ENCODE measurements at regions not wholly inside any gene's neighbourhood (a gene's known extent, or its start where the extent isn't known, plus 50 kb on each side); places are given as distances from the start of the nearest gene placed in this dataset.

GRCh38 chr4:108297605-108298004 lies 128.9 kb upstream of the LEF1 start:
- H3K4me3 Mint-ChIP-seq (ENCODE audit: unreplicated experiment) = no peak overlapping the region
- no peak for DNase-seq (ENCODE audit: low spot score)
- H3K27ac Mint-ChIP-seq (ENCODE audit: unreplicated experiment) = no peak overlapping the region
- H3K4me1 Mint-ChIP-seq (ENCODE audit: unreplicated experiment) = peaks cover 9% of the 10 kb centered on the region
- no peak for TF ChIP-seq CTCF (IDR thresholded peaks at IDR 0.05; ENCODE audit: unreplicated experiment)
- H3K27me3 Mint-ChIP-seq (ENCODE audit: unreplicated experiment) = peaks cover 2% of the 10 kb centered on the region
- H3K9me3 Mint-ChIP-seq (ENCODE audit: unreplicated experiment) = no peaks in the 10 kb centered on the region
- H3K36me3 Mint-ChIP-seq (ENCODE audit: low read depth, unreplicated experiment) = no peaks in the 10 kb centered on the region

DNA sequence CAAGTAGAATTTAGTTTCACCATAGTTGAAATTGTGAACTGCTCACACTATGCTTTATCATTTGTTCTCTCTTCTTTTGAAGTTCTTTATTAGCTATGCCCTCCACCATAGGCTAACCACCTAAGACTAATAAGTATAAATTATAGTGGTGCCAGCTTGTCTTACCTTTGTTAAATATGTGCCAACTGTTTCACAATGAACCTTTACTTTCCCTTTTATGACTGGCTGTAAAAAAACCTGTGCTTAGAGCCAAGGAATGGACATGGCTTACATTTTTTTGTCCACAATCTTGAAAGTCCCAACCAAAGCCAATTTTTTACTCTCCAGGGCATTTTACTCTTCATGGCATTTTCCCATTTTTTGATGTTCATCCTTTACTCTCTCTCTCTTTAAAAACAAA lies 123.5 kb upstream of the LEF1 start:
- no peak for DNase-seq (ENCODE audit: low spot score)
- no peaks in the 10 kb centered on the region for H3K27me3 Mint-ChIP-seq (ENCODE audit: unreplicated experiment)
- H3K4me1 Mint-ChIP-seq (ENCODE audit: unreplicated experiment) = peaks cover 2% of the 10 kb centered on the region
- H3K9me3 Mint-ChIP-seq (ENCODE audit: unreplicated experiment) = no peaks in the 10 kb centered on the region
- no peak for TF ChIP-seq CTCF (IDR thresholded peaks at IDR 0.05; ENCODE audit: unreplicated experiment)
- H3K27ac Mint-ChIP-seq (ENCODE audit: unreplicated experiment) = no peak overlapping the region
- H3K36me3 Mint-ChIP-seq (ENCODE audit: low read depth, unreplicated experiment) = no peaks in the 10 kb centered on the region
- no peak overlapping the region for H3K4me3 Mint-ChIP-seq (ENCODE audit: unreplicated experiment)

DNA sequence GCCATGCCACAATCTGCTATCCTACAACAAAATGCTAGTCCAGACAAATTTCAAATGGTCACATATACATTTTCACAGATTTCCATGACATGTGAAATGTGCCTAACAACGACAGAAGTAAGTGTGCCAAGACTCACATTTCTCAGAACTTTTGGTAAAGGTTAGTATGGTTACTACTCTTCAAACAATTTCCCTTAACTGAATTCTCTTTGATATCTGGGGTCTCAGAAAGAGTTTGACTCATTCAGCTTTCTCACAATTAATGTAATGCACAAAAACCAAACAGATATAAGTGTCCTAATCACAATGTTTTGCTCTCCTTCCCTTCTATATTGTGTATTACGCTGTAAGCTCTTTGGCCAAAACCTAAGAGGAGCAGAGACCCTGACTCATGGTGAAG lies 122.4 kb upstream of the LEF1 start:
- Mint-ChIP-seq H3K27ac (ENCODE audit: unreplicated experiment) (no peak overlapping the region), H3K36me3 (ENCODE audit: low read depth, unreplicated experiment) (no peaks in the 10 kb centered on the region), H3K4me1 (ENCODE audit: unreplicated experiment) (peaks cover 2% of the 10 kb centered on the region), H3K4me3 (ENCODE audit: unreplicated experiment) (no peak overlapping the region), H3K27me3 (ENCODE audit: unreplicated experiment) (no peaks in the 10 kb centered on the region), H3K9me3 (ENCODE audit: unreplicated experiment) (no peaks in the 10 kb centered on the region)
- TF ChIP-seq CTCF (IDR thresholded peaks at IDR 0.05; ENCODE audit: unreplicated experiment) = no peak
- no peak for DNase-seq (ENCODE audit: low spot score)

DNA sequence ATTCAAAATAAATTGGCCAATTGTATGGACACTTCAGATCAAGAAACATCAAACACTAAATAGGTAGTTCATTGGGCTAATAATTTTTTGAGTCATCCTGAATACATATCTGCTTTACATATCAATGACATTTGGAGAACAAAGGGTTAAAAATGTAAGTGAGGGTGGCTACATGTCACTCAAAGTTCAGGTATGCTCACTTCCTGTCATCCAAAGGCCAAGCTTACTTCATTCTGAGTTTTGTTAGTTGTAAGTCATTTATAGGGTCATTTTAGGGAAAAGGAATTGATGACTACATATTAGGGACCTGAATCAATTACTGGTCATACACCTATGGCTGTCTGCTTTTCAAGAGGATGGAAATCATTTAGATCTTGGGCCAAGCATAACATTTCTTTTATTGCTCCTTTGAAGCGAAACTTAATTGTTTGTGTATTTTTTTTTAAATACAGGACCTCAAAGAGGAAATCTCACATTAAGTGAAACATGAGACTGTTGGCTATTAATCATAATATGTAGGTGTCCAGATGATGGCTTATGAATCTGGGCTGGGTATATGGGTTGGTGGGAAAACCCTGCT lies 119.2 kb upstream of the LEF1 start:
- Mint-ChIP-seq H3K36me3 (ENCODE audit: low read depth, unreplicated experiment) (no peaks in the 10 kb centered on the region), H3K27ac (ENCODE audit: unreplicated experiment) (no peak overlapping the region), H3K27me3 (ENCODE audit: unreplicated experiment) (no peaks in the 10 kb centered on the region), H3K4me3 (ENCODE audit: unreplicated experiment) (no peak overlapping the region), H3K9me3 (ENCODE audit: unreplicated experiment) (no peaks in the 10 kb centered on the region), H3K4me1 (ENCODE audit: unreplicated experiment) (no peaks in the 10 kb centered on the region)
- no peak for DNase-seq (ENCODE audit: low spot score)
- TF ChIP-seq CTCF (IDR thresholded peaks at IDR 0.05; ENCODE audit: unreplicated experiment) = no peak

DNA sequence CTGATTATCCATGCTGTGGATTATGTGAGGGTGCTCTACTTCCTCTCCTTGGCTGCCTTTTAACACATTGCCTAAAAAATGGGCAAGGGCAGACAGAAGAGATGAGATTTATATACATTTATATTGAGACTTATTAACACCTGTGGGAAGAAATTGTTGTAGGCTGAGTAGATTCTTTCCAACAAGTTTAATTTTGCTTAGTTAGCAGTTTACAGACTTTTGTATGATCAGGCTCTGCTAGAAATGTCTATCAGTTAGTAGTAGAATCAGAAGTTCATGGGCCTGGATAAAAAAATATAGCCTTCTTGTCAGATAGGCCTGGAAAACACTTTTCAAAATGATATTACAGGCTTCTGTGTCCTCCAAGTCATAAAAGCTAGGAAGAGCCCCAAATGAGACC lies 111.3 kb upstream of the LEF1 start:
- no peaks in the 10 kb centered on the region for H3K4me1 Mint-ChIP-seq (ENCODE audit: unreplicated experiment)
- DNase-seq (ENCODE audit: low spot score) = no peak
- no peak overlapping the region for H3K27ac Mint-ChIP-seq (ENCODE audit: unreplicated experiment)
- no peaks in the 10 kb centered on the region for H3K36me3 Mint-ChIP-seq (ENCODE audit: low read depth, unreplicated experiment)
- H3K4me3 Mint-ChIP-seq (ENCODE audit: unreplicated experiment) = no peak overlapping the region
- TF ChIP-seq CTCF (IDR thresholded peaks at IDR 0.05; ENCODE audit: unreplicated experiment) = no peak
- H3K27me3 Mint-ChIP-seq (ENCODE audit: unreplicated experiment) = peaks cover 2% of the 10 kb centered on the region
- H3K9me3 Mint-ChIP-seq (ENCODE audit: unreplicated experiment) = no peaks in the 10 kb centered on the region
